ENCODE measurements at regions not wholly inside any gene's neighbourhood (a gene's known extent, or its start where the extent isn't known, plus 50 kb on each side); places are given as distances from the start of the nearest gene placed in this dataset.

GRCh38 chr10:118958559-118958958, 71.0 kb upstream of the NANOS1 start:
- TF ChIP-seq POLR2A (IDR thresholded peaks at IDR 0.05) = no peak
- no peak for TF ChIP-seq CTCF (IDR thresholded peaks at IDR 0.05)
